HG03108 (cell line): ENCODE measurements at regions not wholly inside any gene's neighbourhood (a gene's known extent, or its start where the extent isn't known, plus 50 kb on each side); places are given as distances from the start of the nearest gene placed in this dataset.

ENCODE experiments used
- ATAC-seq: cut with Tn5 transposase; IDR thresholded peaks from one replicate; pipeline ENCODE4 v1.9.1; 2021; ENCODE audit warnings: moderate library complexity; ENCODE audit not compliant: unreplicated experiment

- no peak for ATAC-seq
Observed at GRCh38 chr9:8262625-8263622, 463.3 kb upstream of the DMAC1 start.

GRCh38 chr9:8261737-8262136 lies 462.2 kb upstream of the DMAC1 start:
- no peak for ATAC-seq

GRCh38 chr9:8259028-8259427 lies 459.4 kb upstream of the DMAC1 start:
- no peak for ATAC-seq

- ATAC-seq: no peak
Observed at GRCh38 chr9:8256880-8257279, 457.3 kb upstream of the DMAC1 start.

- ATAC-seq: no peak
Observed at GRCh38 chr9:8255850-8256249, 456.3 kb upstream of the DMAC1 start.

- no peak for ATAC-seq
Observed at GRCh38 chr9:8254541-8254940, 455.0 kb upstream of the DMAC1 start.

GRCh38 chr9:8252445-8252844 lies 452.9 kb upstream of the DMAC1 start:
- no peak for ATAC-seq

GRCh38 chr9:8251566-8251965 lies 452.0 kb upstream of the DMAC1 start:
- ATAC-seq: no peak

- no peak for ATAC-seq
Observed at GRCh38 chr9:8244505-8245092, 445.0 kb upstream of the DMAC1 start.

GRCh38 chr9:8241201-8241600 lies 441.6 kb upstream of the DMAC1 start:
- no peak for ATAC-seq

- no peak for ATAC-seq
Observed at GRCh38 chr9:8237096-8237495, 437.5 kb upstream of the DMAC1 start.

- ATAC-seq: no peak
Observed at GRCh38 chr9:8235489-8235888, 435.9 kb upstream of the DMAC1 start.

- ATAC-seq: no peak
Observed at GRCh38 chr9:8234316-8234715, 434.7 kb upstream of the DMAC1 start.

- no peak for ATAC-seq
Observed at GRCh38 chr9:8232726-8233125, 433.1 kb upstream of the DMAC1 start.

- no peak for ATAC-seq
Observed at GRCh38 chr9:8229226-8229625, 429.6 kb upstream of the DMAC1 start.

GRCh38 chr9:8224381-8224801 lies 424.8 kb upstream of the DMAC1 start:
- no peak for ATAC-seq

GRCh38 chr9:8223861-8224260 lies 424.3 kb upstream of the DMAC1 start:
- ATAC-seq: no peak

GRCh38 chr9:8221462-8221861 lies 421.9 kb upstream of the DMAC1 start:
- ATAC-seq: no peak

- no peak for ATAC-seq
Observed at GRCh38 chr9:8208465-8208864, 408.9 kb upstream of the DMAC1 start.

- no peak for ATAC-seq
Observed at GRCh38 chr9:8207596-8207995, 408.0 kb upstream of the DMAC1 start.

GRCh38 chr9:8206720-8207119 lies 407.1 kb upstream of the DMAC1 start:
- no peak for ATAC-seq

GRCh38 chr9:8205576-8205975 lies 406.0 kb upstream of the DMAC1 start:
- ATAC-seq: no peak
